MM.1S (cell line): ENCODE measurements at regions not wholly inside any gene's neighbourhood (a gene's known extent, or its start where the extent isn't known, plus 50 kb on each side); places are given as distances from the start of the nearest gene placed in this dataset.

Source experiments
- CTCF ChIP-seq: fragments of 300-600 bp; sonication (generic); IDR thresholded peaks from 2 replicates; pipeline ENCODE4 v1.5.1; 2016; ENCODE audit warnings: antibody characterized with exemption, low read length, mixed read lengths
- EZH2 ChIP-seq: fragments of 300-600 bp; sonication (generic); optimal IDR thresholded peaks from 2 replicates; pipeline ENCODE3; 2017; ENCODE audit warnings: low read depth, mild to moderate bottlenecking, antibody characterized with exemption, low read length, mixed read lengths
- EZH2phosphoT487 ChIP-seq: fragments of 300-600 bp; sonication (generic); IDR thresholded peaks from 2 replicates; pipeline ENCODE4 v1.6.1; 2018; ENCODE audit warnings: antibody characterized with exemption, low read length

DNA sequence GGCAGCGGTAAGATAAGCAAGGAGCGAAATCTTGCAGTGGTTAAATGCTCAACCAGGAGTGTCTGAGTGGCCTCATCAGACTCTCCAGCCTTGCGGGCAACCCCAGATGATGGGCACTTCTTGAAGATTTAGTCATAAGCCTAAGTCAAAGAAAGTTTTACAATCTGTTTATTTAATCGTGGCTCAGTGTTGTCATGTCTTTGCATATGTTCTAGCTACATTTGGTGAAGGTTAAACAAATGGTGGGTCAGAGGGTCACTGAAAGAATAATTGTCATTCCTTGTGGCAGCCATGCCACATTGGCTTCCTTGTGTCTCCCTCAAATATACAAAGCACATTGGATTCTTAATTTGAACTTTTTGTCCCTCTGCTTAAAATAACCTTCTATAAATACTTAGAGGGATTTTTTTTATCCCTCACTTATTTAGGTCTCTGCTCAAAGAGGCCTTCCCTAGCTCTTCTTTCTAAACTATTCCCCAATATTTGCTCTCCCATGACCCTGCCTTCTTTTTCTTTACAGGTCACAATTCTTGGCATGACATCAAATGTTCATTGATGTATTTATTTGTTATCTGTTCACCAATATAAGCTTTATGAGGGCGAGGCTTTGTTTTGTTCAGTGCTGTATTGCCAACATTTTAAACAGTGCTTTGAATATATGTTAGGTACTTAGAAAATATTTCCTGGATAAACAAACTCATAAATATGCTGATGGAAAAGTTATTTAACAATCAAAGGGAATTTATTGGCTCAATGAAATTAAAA is 68.7 kb downstream of the NEUROD6 start:
- no peak for TF ChIP-seq CTCF
- no peak for TF ChIP-seq EZH2phosphoT487
- no peak for TF ChIP-seq EZH2
